ENCODE measurements at regions not wholly inside any gene's neighbourhood (a gene's known extent, or its start where the extent isn't known, plus 50 kb on each side); places are given as distances from the start of the nearest gene placed in this dataset.

DNA sequence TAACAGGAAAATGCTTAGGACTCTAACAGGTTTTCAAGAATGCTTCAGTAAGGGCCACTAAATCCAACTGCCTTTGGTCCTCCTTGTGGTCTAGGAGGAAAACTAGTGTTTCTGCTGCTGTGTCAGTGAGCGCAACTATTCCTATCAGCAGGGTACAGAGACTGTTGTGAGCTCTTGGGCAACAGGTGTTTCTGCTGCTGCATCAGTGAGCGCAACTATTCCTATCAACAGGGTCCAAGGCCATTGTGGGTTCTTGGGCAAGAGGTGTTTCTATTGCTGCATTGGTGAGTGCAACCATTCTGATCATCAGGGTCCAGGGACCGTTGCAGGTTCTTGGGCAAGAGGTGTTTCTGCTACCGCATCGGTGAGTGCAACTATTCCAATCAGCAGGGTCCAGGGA is 256.3 kb downstream of the CDH10 start:
- intact Hi-C loops (cut with DNase I, micrococcal nuclease), result no loop called here
- no peak for TF ChIP-seq CTCF (IDR thresholded peaks at IDR 0.05)
- no peaks in the 10 kb centered on the region for H3K4me1 ChIP-seq (ENCODE audit: low read depth)
- no peak for DNase-seq
- H3K9me3 ChIP-seq, result peaks cover 2% of the 10 kb centered on the region
- no peak for ATAC-seq
- H3K36me3 ChIP-seq (ENCODE audit: low read depth), result no peaks in the 10 kb centered on the region
- no peak overlapping the region for H3K4me3 ChIP-seq

DNA sequence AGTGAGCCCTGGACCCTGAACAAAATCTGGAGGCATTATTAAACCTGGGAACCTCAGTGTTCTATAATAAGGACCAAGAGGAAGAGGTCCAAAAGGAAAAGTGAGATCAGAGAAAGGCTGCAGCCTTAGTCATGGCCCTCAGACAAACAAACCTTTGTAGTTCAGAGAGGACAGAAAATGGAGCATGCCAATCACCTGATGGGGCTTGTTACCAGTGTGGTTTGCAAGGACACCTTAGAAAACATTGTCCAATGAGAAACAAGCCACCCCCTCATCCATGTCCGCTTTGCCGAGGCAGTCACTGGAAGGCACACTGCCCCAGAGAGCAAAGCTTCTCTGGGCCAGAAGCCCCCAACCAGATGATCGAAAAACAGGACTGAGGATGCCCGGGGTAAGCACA is 254.8 kb downstream of the CDH10 start:
- Histone ChIP-seq H3K4me3 (no peak overlapping the region), H3K36me3 (ENCODE audit: low read depth) (no peaks in the 10 kb centered on the region), H3K4me1 (ENCODE audit: low read depth) (no peaks in the 10 kb centered on the region), H3K9me3 (peaks cover 2% of the 10 kb centered on the region)
- intact Hi-C loops (cut with DNase I, micrococcal nuclease), result no loop called here
- DNase-seq (no peak), ATAC-seq (no peak)
- no peak for TF ChIP-seq CTCF (IDR thresholded peaks at IDR 0.05)

- intact Hi-C loops (cut with DNase I, micrococcal nuclease), result no loop called here
- Histone ChIP-seq H3K36me3 (ENCODE audit: low read depth) (no peaks in the 10 kb centered on the region), H3K4me1 (ENCODE audit: low read depth) (no peaks in the 10 kb centered on the region), H3K9me3 (peaks cover 2% of the 10 kb centered on the region), H3K4me3 (no peak overlapping the region)
- ATAC-seq, result no peak
- DNase-seq, result no peak
- no peak for TF ChIP-seq CTCF (IDR thresholded peaks at IDR 0.05)
Observed at GRCh38 chr5:24391816-24392215, 253.0 kb downstream of the CDH10 start.

GRCh38 chr5:24397601-24398000 is 247.2 kb downstream of the CDH10 start:
- Histone ChIP-seq H3K36me3 (ENCODE audit: low read depth) (no peaks in the 10 kb centered on the region), H3K4me3 (no peak overlapping the region), H3K4me1 (ENCODE audit: low read depth) (no peaks in the 10 kb centered on the region), H3K9me3 (peaks cover 6% of the 10 kb centered on the region)
- ATAC-seq (no peak), DNase-seq (no peak)
- TF ChIP-seq CTCF (IDR thresholded peaks at IDR 0.05), result no peak
- intact Hi-C loops (cut with DNase I, micrococcal nuclease), result no loop called here

- intact Hi-C loops (cut with DNase I, micrococcal nuclease), result no loop called here
- peaks cover 4% of the 10 kb centered on the region for H3K9me3 ChIP-seq
- DNase-seq (no peak), ATAC-seq (no peak)
- H3K36me3 ChIP-seq (ENCODE audit: low read depth), result no peaks in the 10 kb centered on the region
- H3K4me1 ChIP-seq (ENCODE audit: low read depth), result no peaks in the 10 kb centered on the region
- no peak for TF ChIP-seq CTCF (IDR thresholded peaks at IDR 0.05)
- H3K4me3 ChIP-seq, result no peak overlapping the region
Observed at GRCh38 chr5:24401773-24402172, 243.0 kb downstream of the CDH10 start.

GRCh38 chr5:24407466-24407865 is 237.3 kb downstream of the CDH10 start:
- no peaks in the 10 kb centered on the region for H3K4me1 ChIP-seq (ENCODE audit: low read depth)
- no peak for ATAC-seq
- intact Hi-C loops (cut with DNase I, micrococcal nuclease), result no loop called here
- TF ChIP-seq CTCF (IDR thresholded peaks at IDR 0.05), result no peak
- DNase-seq, result no peak
- H3K9me3 ChIP-seq, result no peaks in the 10 kb centered on the region
- no peaks in the 10 kb centered on the region for H3K36me3 ChIP-seq (ENCODE audit: low read depth)
- H3K4me3 ChIP-seq, result no peak overlapping the region
